PC-3 (cell line): ENCODE measurements at regions not wholly inside any gene's neighbourhood (a gene's known extent, or its start where the extent isn't known, plus 50 kb on each side); places are given as distances from the start of the nearest gene placed in this dataset.
"Not testable (repeated sequence)": the region's sequence is repeated elsewhere in the genome, so short reads cannot be mapped to it uniquely, and the experiment has no call there.

Source experiments
- ATAC-seq: fragments of 200-7000 bp; cut with Tn5 transposase; 2 replicates; pipeline ENCODE4 v1.9.1; 2020; ENCODE audit warnings: mild to moderate bottlenecking, moderate library complexity
- BruUV-seq: library from RNA; stranded (reverse); fragments of 400-500 nt; replicated peaks from 2 replicates; lab custom pipeline; 2021; lab: Mats Ljungman, UMichigan
- CTCF ChIA-PET: fragments of 300-600 bp; sonication (Branson Sonifier 250); formaldehyde crosslinking; loops from one replicate; lab custom pipeline; 2022; ENCODE audit warnings: antibody characterized with exemption; lab: Charles Lee
- POLR2A ChIA-PET: fragments of 300-600 bp; sonication (Branson Sonifier 250); formaldehyde crosslinking; loops from one replicate; lab custom pipeline; 2022; ENCODE audit warnings: antibody characterized with exemption; ENCODE audit not compliant: unreplicated experiment; lab: Charles Lee
- DNase-seq: peaks from one replicate; pipeline ENCODE4 v3.0.0-alpha.2; 2015
- H2AFZ ChIP-seq: fragments of 300-600 bp; sonication (generic); 2 replicates; pipeline ENCODE4 v1.6.0; 2016; ENCODE audit warnings: antibody characterized with exemption, low read length
- H3F3A ChIP-seq: fragments of 300-600 bp; sonication (generic); one replicate; pipeline ENCODE4 v1.6.0; 2017; ENCODE audit warnings: antibody characterized with exemption, low read length, control low read depth, mild to moderate bottlenecking; ENCODE audit not compliant: unreplicated experiment
- H3K27ac ChIP-seq: fragments of 300-600 bp; sonication (generic); 2 replicates; pipeline ENCODE4 v1.5.1; 2016; ENCODE audit warnings: mild to moderate bottlenecking, low read length
- H3K27me3 ChIP-seq: fragments of 300-600 bp; sonication (generic); 2 replicates; pipeline ENCODE4 v1.6.1; 2016; ENCODE audit warnings: low read length, mixed read lengths
- H3K36me3 ChIP-seq: fragments of 300-600 bp; sonication (generic); 2 replicates; pipeline ENCODE4 v1.6.1; 2016; ENCODE audit warnings: low read depth, mixed run types, low read length, mixed read lengths
- H3K4me1 ChIP-seq: fragments of 300-600 bp; sonication (generic); 2 replicates; pipeline ENCODE4 v1.5.1; 2016; ENCODE audit warnings: low read length; ENCODE audit not compliant: insufficient read depth
- H3K4me2 ChIP-seq: fragments of 300-600 bp; sonication (generic); 2 replicates; pipeline ENCODE4 v1.6.0; 2016; ENCODE audit warnings: low read length
- H3K4me3 ChIP-seq: fragments of 300-600 bp; sonication (generic); 2 replicates; pipeline ENCODE4 v1.5.1; 2016; ENCODE audit warnings: mild to moderate bottlenecking, low read length, mixed read lengths
- H3K79me2 ChIP-seq: fragments of 300-600 bp; sonication (generic); 2 replicates; pipeline ENCODE4 v1.6.1; 2017; ENCODE audit warnings: low read length, mixed read lengths
- H3K9ac ChIP-seq: fragments of 300-600 bp; sonication (generic); 2 replicates; pipeline ENCODE4 v1.6.0; 2016; ENCODE audit warnings: mild to moderate bottlenecking, low read length
- H3K9me2 ChIP-seq: fragments of 300-600 bp; sonication (generic); replicated peaks from 2 replicates; pipeline ENCODE4 v1.6.1; 2016; ENCODE audit warnings: mixed run types, low read length, mixed read lengths
- H3K9me3 ChIP-seq: fragments of 300-600 bp; sonication (generic); 2 replicates; pipeline ENCODE4 v1.6.1; 2016; ENCODE audit warnings: low read length, mixed read lengths
- H4K20me1 ChIP-seq: fragments of 300-600 bp; sonication (generic); 2 replicates; pipeline ENCODE4 v1.6.1; 2016; ENCODE audit warnings: low read length, mixed read lengths
- CTCF ChIP-seq: fragments of 300-600 bp; sonication (generic); conservative IDR thresholded peaks from 2 replicates; pipeline ENCODE4 v1.5.1; 2017; ENCODE audit warnings: antibody characterized with exemption, low read depth, mild to moderate bottlenecking, low read length
- EZH2 ChIP-seq: fragments of 300-600 bp; sonication (generic); IDR thresholded peaks from one replicate; pipeline ENCODE4 v1.6.1; 2017; ENCODE audit warnings: antibody characterized with exemption, mild to moderate bottlenecking, low read length; ENCODE audit not compliant: unreplicated experiment
- EZH2phosphoT487 ChIP-seq: fragments of 300-600 bp; sonication (generic); IDR thresholded peaks from 2 replicates; pipeline ENCODE4 v1.6.1; 2018; ENCODE audit warnings: mild to moderate bottlenecking, antibody characterized with exemption, low read length, borderline replicate concordance
- intact Hi-C: fragments of 100-400 bp; cut with micrococcal nuclease; formaldehyde crosslinking; loops from 2 replicates; pipeline ENCODE4 v1.9.0; 2023

- POLR2A ChIA-PET: no interaction called here
- H3K27ac ChIP-seq: no peak overlapping the region
Observed at GRCh38 chr6:51203504-51203903, 384.8 kb downstream of the TFAP2B start.

GRCh38 chr6:51206686-51207085 lies 388.0 kb downstream of the TFAP2B start:
- H3F3A ChIP-seq, H3K4me1 ChIP-seq, ATAC-seq, BruUV-seq, H3K9me3 ChIP-seq, H3K4me3 ChIP-seq, CTCF ChIA-PET, H2AFZ ChIP-seq, H3K9ac ChIP-seq, intact Hi-C loops, POLR2A ChIA-PET, H3K9me2 ChIP-seq, H3K27ac ChIP-seq, H3K27me3 ChIP-seq, H3K36me3 ChIP-seq, H4K20me1 ChIP-seq, H3K79me2 ChIP-seq, H3K4me2 ChIP-seq: not testable (repeated sequence)
- peak; percentile 56 for DNase-seq

More at GRCh38 chr6:51203504-51203903, 384.8 kb downstream of the TFAP2B start:
- Histone ChIP-seq H2AFZ (no peak overlapping the region), H3K79me2 (no peaks in the 10 kb centered on the region), H3K27me3 (no peaks in the 10 kb centered on the region), H3K4me2 (no peak overlapping the region), H3K9ac (no peak overlapping the region), H3K36me3 (no peaks in the 10 kb centered on the region), H3K9me3 (no peaks in the 10 kb centered on the region), H3F3A (no peaks in the 10 kb centered on the region), H3K4me3 (no peak overlapping the region), H4K20me1 (no peaks in the 10 kb centered on the region), H3K9me2 (no peaks in the 10 kb centered on the region), H3K4me1 (peaks cover 6% of the 10 kb centered on the region)
- DNase-seq: no peak
- ATAC-seq: no peak
- BruUV-seq: no TSS peak
- intact Hi-C loops: no loop called here
- CTCF ChIA-PET: no interaction called here
- TF ChIP-seq EZH2: no peak
- TF ChIP-seq CTCF: no peak
- no peak for TF ChIP-seq EZH2phosphoT487

GRCh38 chr6:51209651-51210050 lies 391.0 kb downstream of the TFAP2B start:
- Histone ChIP-seq H3K27ac (no peak overlapping the region), H3K9me2 (no peaks in the 10 kb centered on the region), H3K4me2 (no peak overlapping the region), H2AFZ (no peak overlapping the region), H3F3A (no peaks in the 10 kb centered on the region), H3K36me3 (no peaks in the 10 kb centered on the region), H3K9ac (no peak overlapping the region), H3K4me3 (no peak overlapping the region), H3K9me3 (no peaks in the 10 kb centered on the region), H3K79me2 (no peaks in the 10 kb centered on the region), H4K20me1 (no peaks in the 10 kb centered on the region), H3K27me3 (no peaks in the 10 kb centered on the region), H3K4me1 (peaks cover 6% of the 10 kb centered on the region)
- BruUV-seq: no TSS peak
- ATAC-seq: no peak
- no peak for DNase-seq
- intact Hi-C loops: no loop called here
- TF ChIP-seq EZH2phosphoT487 (no peak), EZH2 (no peak), CTCF (no peak)
- ChIA-PET POLR2A (no interaction called here), CTCF (no interaction called here)
